OCI-LY7 (cell line): ENCODE measurements at regions not wholly inside any gene's neighbourhood (a gene's known extent, or its start where the extent isn't known, plus 50 kb on each side); places are given as distances from the start of the nearest gene placed in this dataset.

Experiments used
- BruUV-seq: library from RNA; stranded (reverse); fragments of 400-500 nt; replicated peaks from 2 replicates; lab custom pipeline; 2021; lab: Mats Ljungman, UMichigan
- CTCF ChIA-PET: fragments of 300-600 bp; sonication (Branson Sonifier 250); formaldehyde crosslinking; loops from one replicate; lab custom pipeline; 2022; ENCODE audit warnings: antibody characterized with exemption; ENCODE audit not compliant: unreplicated experiment; lab: Charles Lee
- POLR2A ChIA-PET: fragments of 300-600 bp; sonication (Branson Sonifier 250); formaldehyde crosslinking; loops from one replicate; lab custom pipeline; 2022; ENCODE audit warnings: antibody characterized with exemption; lab: Charles Lee
- DNase-seq: peaks from one replicate; pipeline ENCODE4 v3.0.0-alpha.2; 2015; ENCODE audit warnings: low spot score
- H2AFZ ChIP-seq: fragments of 200-600 bp; sonication (generic), shearing (Covaris generic); 2 replicates; pipeline ENCODE4 v1.6.1; 2014; ENCODE audit warnings: mild to moderate bottlenecking, antibody characterized with exemption, low read length, moderate library complexity
- H3K27ac ChIP-seq: fragments of 200-600 bp; sonication (generic); 2 replicates; pipeline ENCODE4 v1.5.1; 2014; ENCODE audit warnings: mixed run types, low read depth, mild to moderate bottlenecking, moderate library complexity, low read length, inconsistent platforms; ENCODE audit not compliant: poor library complexity, severe bottlenecking
- H3K36me3 ChIP-seq: fragments of 200-600 bp; sonication (generic); 2 replicates; pipeline ENCODE4 v1.6.1; 2014; ENCODE audit warnings: mild to moderate bottlenecking, antibody characterized with exemption, low read length, moderate library complexity, mixed read lengths; ENCODE audit not compliant: insufficient read depth
- H3K4me1 ChIP-seq: fragments of 200-600 bp; sonication (generic); 2 replicates; pipeline ENCODE4 v1.5.1; 2014; ENCODE audit warnings: mild to moderate bottlenecking, low read length; ENCODE audit not compliant: insufficient read depth, poor library complexity, severe bottlenecking
- H3K4me2 ChIP-seq: fragments of 200-600 bp; sonication (generic); 2 replicates; pipeline ENCODE4 v1.6.1; 2014; ENCODE audit warnings: mild to moderate bottlenecking, low read length
- H3K4me3 ChIP-seq: fragments of 200-600 bp; sonication (generic); 2 replicates; pipeline ENCODE4 v1.5.1; 2014; ENCODE audit warnings: mild to moderate bottlenecking, low read depth, low read length; ENCODE audit not compliant: poor library complexity, severe bottlenecking
- H3K79me2 ChIP-seq: fragments of 200-600 bp; sonication (generic); 2 replicates; pipeline ENCODE4 v1.6.1; 2016; ENCODE audit warnings: low read depth, mild to moderate bottlenecking, low read length, moderate library complexity, mixed read lengths; ENCODE audit not compliant: insufficient read depth
- H3K9me2 ChIP-seq: fragments of 200-600 bp; sonication (generic); 2 replicates; pipeline ENCODE4 v1.6.1; 2016; ENCODE audit warnings: mild to moderate bottlenecking, low read length, mixed read lengths; ENCODE audit not compliant: insufficient read depth
- H3K9me3 ChIP-seq: fragments of 200-600 bp; sonication (generic); 2 replicates; pipeline ENCODE4 v1.6.1; 2014; ENCODE audit warnings: mild to moderate bottlenecking, mixed run types, low read length, mixed read lengths
- H4K20me1 ChIP-seq: fragments of 200-600 bp; sonication (generic); 2 replicates; pipeline ENCODE4 v1.6.1; 2014; ENCODE audit warnings: mild to moderate bottlenecking, antibody characterized with exemption, low read length, moderate library complexity, mixed read lengths; ENCODE audit not compliant: insufficient read depth
- CTCF ChIP-seq: fragments of 200-600 bp; sonication (generic); conservative IDR thresholded peaks from 2 replicates; pipeline ENCODE4 v1.5.1; 2014; ENCODE audit warnings: mild to moderate bottlenecking, antibody characterized with exemption, low read length, moderate library complexity, mixed read lengths
- EZH2phosphoT487 ChIP-seq: fragments of 200-600 bp; sonication (generic); IDR thresholded peaks from 2 replicates; pipeline ENCODE4 v1.6.1; 2018; ENCODE audit warnings: low read depth, borderline replicate concordance, mild to moderate bottlenecking, mixed run types, antibody characterized with exemption, low read length, moderate library complexity, mixed read lengths
- intact Hi-C: fragments of 100-400 bp; cut with micrococcal nuclease; formaldehyde crosslinking; loops from one replicate; pipeline ENCODE4 v1.10.0; 2022; ENCODE audit not compliant: unreplicated experiment

- no TSS peak for BruUV-seq
- H3K36me3 ChIP-seq = no peaks in the 10 kb centered on the region
- ChIA-PET POLR2A (interaction anchor here (1.1 kb wide), 1 partner anchor 28 kb away, joined by 3 read pairs; no protein-coding TSS in a partner anchor), CTCF (no interaction called here)
- no peak overlapping the region for H2AFZ ChIP-seq
- H3K79me2 ChIP-seq = no peaks in the 10 kb centered on the region
- no peak overlapping the region for H3K4me3 ChIP-seq
- DNase-seq = no peak
- H4K20me1 ChIP-seq = no peaks in the 10 kb centered on the region
- no peaks in the 10 kb centered on the region for H3K9me2 ChIP-seq
- H3K9me3 ChIP-seq = no peaks in the 10 kb centered on the region
- no peak overlapping the region for H3K4me2 ChIP-seq
- H3K4me1 ChIP-seq = no peaks in the 10 kb centered on the region
- no peak for TF ChIP-seq EZH2phosphoT487
- TF ChIP-seq CTCF = no peak
- no peak overlapping the region for H3K27ac ChIP-seq
- intact Hi-C loops = no loop called here
Observed at GRCh38 chr12:80045594-80045993, 53.7 kb upstream of the OTOGL start.

GRCh38 chr12:80044694-80045046, 54.7 kb upstream of the OTOGL start:
- Histone ChIP-seq H3K27ac (no peak overlapping the region), H3K9me3 (no peaks in the 10 kb centered on the region), H3K4me3 (no peak overlapping the region), H4K20me1 (no peaks in the 10 kb centered on the region), H3K4me2 (no peak overlapping the region), H3K9me2 (no peaks in the 10 kb centered on the region), H3K79me2 (no peaks in the 10 kb centered on the region), H3K36me3 (no peaks in the 10 kb centered on the region), H2AFZ (no peak overlapping the region), H3K4me1 (no peaks in the 10 kb centered on the region)
- BruUV-seq = no TSS peak
- ChIA-PET POLR2A (no interaction called here), CTCF (no interaction called here)
- no peak for DNase-seq
- TF ChIP-seq EZH2phosphoT487 = no peak
- TF ChIP-seq CTCF = no peak
- intact Hi-C loops = no loop called here

- Histone ChIP-seq H4K20me1 (no peaks in the 10 kb centered on the region), H3K79me2 (no peaks in the 10 kb centered on the region), H3K9me2 (no peaks in the 10 kb centered on the region), H2AFZ (no peak overlapping the region), H3K27ac (no peak overlapping the region), H3K9me3 (no peaks in the 10 kb centered on the region), H3K4me2 (no peak overlapping the region), H3K4me3 (no peak overlapping the region), H3K4me1 (no peaks in the 10 kb centered on the region), H3K36me3 (no peaks in the 10 kb centered on the region)
- POLR2A ChIA-PET = interaction anchor here (1.0 to 1.4 kb wide), 2 partner anchors 33 to 57 kb away, joined by 4 read pairs; no protein-coding TSS in a partner anchor
- no TSS peak for BruUV-seq
- DNase-seq = no peak
- intact Hi-C loops = no loop called here
- CTCF ChIA-PET = no interaction called here
- TF ChIP-seq EZH2phosphoT487 (no peak), CTCF (no peak)
Observed at GRCh38 chr12:80041692-80042091, 57.6 kb upstream of the OTOGL start.
